Esophagus squamous epithelium (tissue), 5 donors: ENCODE measurements at regions not wholly inside any gene's neighbourhood (a gene's known extent, or its start where the extent isn't known, plus 50 kb on each side); places are given as distances from the start of the nearest gene placed in this dataset.

Source experiments
- DNase-seq: peaks from one replicate; lab custom pipeline; 2025; lab: John Stamatoyannopoulos, UW
- H3K27ac ChIP-seq, 4 donors: fragments of 200-600 bp; sonication (generic); one replicate each; pipeline ENCODE4 v1.5.1; 2016 to 2019; ENCODE audit warnings: mild to moderate bottlenecking in 1 of 4
- H3K27me3 ChIP-seq, 4 donors: fragments of 200-600 bp; sonication (generic); 1 replicate in 3 of 4; 2 replicates in 1 of 4; pipeline versions ENCODE4 v1.5.1 to v1.6.0; 2017 to 2021; ENCODE audit warnings: antibody characterized with exemption in 1 of 4
- H3K36me3 ChIP-seq, 3 donors: fragments of 200-600 bp; sonication (generic); one replicate each; pipeline ENCODE4 v1.5.1; 2016 to 2019
- H3K4me1 ChIP-seq, 3 donors: fragments of 200-600 bp; sonication (generic); one replicate each; pipeline ENCODE4 v1.5.1; 2017 to 2019
- H3K4me3 ChIP-seq, 4 donors: fragments of 200-600 bp; sonication (generic); 1 replicate in 3 of 4; 2 replicates in 1 of 4; pipeline ENCODE4 v1.5.1; 2016 to 2019; ENCODE audit warnings: mild to moderate bottlenecking in 2 of 4, moderate library complexity in 1 of 4
- H3K9me3 ChIP-seq, 3 donors: fragments of 200-600 bp; sonication (generic); one replicate each; pipeline ENCODE4 v1.5.1; 2016 to 2019
- CTCF ChIP-seq, 6 experiments: fragments of 450-650 bp in 4 of 6; fragments of 200-600 bp in 2 of 6; sonication (generic) in 2 of 6; IDR thresholded peaks; one replicate each; pipeline ENCODE4 v1.5.1; 2016 to 2019; ENCODE audit warnings: antibody characterized with exemption in 6 of 6, mild to moderate bottlenecking in 4 of 6, moderate library complexity in 4 of 6
- POLR2A ChIP-seq, 4 donors: fragments of 450-650 bp; IDR thresholded peaks; one replicate each; pipeline ENCODE4 v1.6.1; 2017; ENCODE audit warnings: antibody characterized with exemption in 4 of 4, mild to moderate bottlenecking in 4 of 4, moderate library complexity in 3 of 4
- WGBS, 2 donors: methylation state at CpG; one replicate each; pipeline ENCODE4 v1.1.5; 2018; 5-methylcytosine and 5-hydroxymethylcytosine counted together
- intact Hi-C: fragments of 100-400 bp; cut with DNase I; formaldehyde crosslinking; loops from one replicate; pipeline ENCODE4 v1.15.0; 2022
- donor health status: DM: yes; HTN: yes; CAD: no.

GRCh38 chr1:104378414-104378813 lies 628.7 kb downstream of the AMY1C start:
- TF ChIP-seq POLR2A (IDR thresholded peaks at IDR 0.05) (no peak), CTCF (IDR thresholded peaks at IDR 0.05) (no peak)
- H3K4me1 ChIP-seq: no peaks in the 10 kb centered on the region
- DNase-seq: no peak
- no peaks in the 10 kb centered on the region for H3K36me3 ChIP-seq
- no peak overlapping the region for H3K27ac ChIP-seq
- 0 to 3% methylated on average over 1 of the region's 1 CpG for WGBS, 2 donors
- H3K4me3 ChIP-seq: no peak overlapping the region
- H3K9me3 ChIP-seq: no peaks in the 10 kb centered on the region
- H3K27me3 ChIP-seq: no peaks in the 10 kb centered on the region
- intact Hi-C loops: no loop called here

- no peak for DNase-seq
- WGBS, 2 donors: 80 to 88% methylated on average over 2 of the region's 2 CpGs
- TF ChIP-seq CTCF (IDR thresholded peaks at IDR 0.05) (no peak), POLR2A (IDR thresholded peaks at IDR 0.05) (no peak)
These were observed 630.3 kb downstream of the AMY1C start for GRCh38 chr1:104380003-104380402.

GRCh38 chr1:104387716-104388508 lies 638.2 kb downstream of the AMY1C start:
- Histone ChIP-seq H3K36me3 (no peaks in the 10 kb centered on the region), H3K9me3 (peaks cover 0 to 8% (median 0%) of the 10 kb centered on the region in 3 donors), H3K27ac (no peak overlapping the region), H3K4me1 (no peaks in the 10 kb centered on the region), H3K4me3 (no peak overlapping the region), H3K27me3 (no peaks in the 10 kb centered on the region)
- DNase-seq: no peak
- intact Hi-C loops: no loop called here
- WGBS, 2 donors: 47 to 61% methylated on average over 5 of the region's 5 CpGs
- no peak for TF ChIP-seq CTCF (IDR thresholded peaks at IDR 0.05)
- no peak for TF ChIP-seq POLR2A (IDR thresholded peaks at IDR 0.05)

More at GRCh38 chr1:104380003-104380402, 630.3 kb downstream of the AMY1C start:
- Histone ChIP-seq H3K27ac (no peak overlapping the region), H3K4me1 (no peaks in the 10 kb centered on the region), H3K4me3 (no peak overlapping the region), H3K27me3 (no peaks in the 10 kb centered on the region), H3K36me3 (no peaks in the 10 kb centered on the region), H3K9me3 (no peaks in the 10 kb centered on the region)
- intact Hi-C loops: no loop called here

- H3K36me3 ChIP-seq: no peaks in the 10 kb centered on the region
- H3K4me1 ChIP-seq: no peaks in the 10 kb centered on the region
- WGBS, 2 donors: 42 to 46% methylated on average over 1 of the region's 1 CpG
- no peak for TF ChIP-seq POLR2A (IDR thresholded peaks at IDR 0.05)
- TF ChIP-seq CTCF (IDR thresholded peaks at IDR 0.05): no peak
- peaks cover 0 to 8% (median 0%) of the 10 kb centered on the region in 3 donors for H3K9me3 ChIP-seq
- intact Hi-C loops: no loop called here
- no peak overlapping the region for H3K27ac ChIP-seq
- DNase-seq: no peak
- H3K27me3 ChIP-seq: no peaks in the 10 kb centered on the region
- H3K4me3 ChIP-seq: no peak overlapping the region
These were observed 642.9 kb downstream of the AMY1C start for GRCh38 chr1:104392552-104392951.

GRCh38 chr1:104402178-104402577 lies 652.5 kb downstream of the AMY1C start:
- Histone ChIP-seq H3K36me3 (no peaks in the 10 kb centered on the region), H3K4me3 (no peak overlapping the region), H3K9me3 (no peaks in the 10 kb centered on the region), H3K27ac (no peak overlapping the region), H3K4me1 (no peaks in the 10 kb centered on the region), H3K27me3 (no peaks in the 10 kb centered on the region)
- no peak for DNase-seq
- no peak for TF ChIP-seq POLR2A (IDR thresholded peaks at IDR 0.05)
- no peak for TF ChIP-seq CTCF (IDR thresholded peaks at IDR 0.05)
- WGBS, 2 donors: 23 to 37% methylated on average over 2 of the region's 2 CpGs
- intact Hi-C loops: no loop called here
